ENCODE measurements at regions not wholly inside any gene's neighbourhood (a gene's known extent, or its start where the extent isn't known, plus 50 kb on each side); places are given as distances from the start of the nearest gene placed in this dataset.

GRCh38 chr20:52025938-52026337 lies 165.6 kb downstream of the ZFP64 start:
- TF ChIP-seq CTCF (IDR thresholded peaks at IDR 0.05) (no peak), ZFX (IDR thresholded peaks at IDR 0.05; ENCODE audit: borderline replicate concordance) (no peak)

Data from 22Rv1 (cell line).